H1 (cell line): ENCODE measurements at regions not wholly inside any gene's neighbourhood (a gene's known extent, or its start where the extent isn't known, plus 50 kb on each side); places are given as distances from the start of the nearest gene placed in this dataset.

Experiments used
- HDAC2 ChIP-seq, 2 experiments: fragments of 300-600 bp in 1 of 2; sonication (generic) in 1 of 2; IDR thresholded peaks; 2 replicates each; pipeline ENCODE4 v1.6.1; 2011 to 2012; ENCODE audit warnings: low read depth in 2 of 2, low read length in 2 of 2, mild to moderate bottlenecking in 2 of 2, moderate library complexity in 2 of 2, borderline replicate concordance in 1 of 2, inconsistent platforms in 1 of 2
- RAD21 ChIP-seq, 2 experiments: IDR thresholded peaks in 1 of 2; conservative IDR thresholded peaks in 1 of 2; 2 replicates each; pipeline ENCODE4 v1.6.1; 2011; ENCODE audit warnings: low read depth in 2 of 2, low read length in 2 of 2, improper control_type of control experiment in 1 of 2, inconsistent platforms in 1 of 2, mild to moderate bottlenecking in 1 of 2, moderate library complexity in 1 of 2
- TF ChIP-seq, protein P1 (sequence below), 3 experiments: IDR thresholded peaks; 1 replicate in 2 of 3; 2 replicates in 1 of 3; pipeline versions ENCODE4 v1.5.1 to v1.6.1; 2011; ENCODE audit warnings: low read length in 3 of 3, mild to moderate bottlenecking in 3 of 3, inconsistent platforms in 2 of 3, low read depth in 1 of 3, moderate library complexity in 1 of 3; ENCODE audit not compliant: insufficient read depth in 1 of 3; ENCODE audit errors: control extremely low read depth in 1 of 3

DNA sequence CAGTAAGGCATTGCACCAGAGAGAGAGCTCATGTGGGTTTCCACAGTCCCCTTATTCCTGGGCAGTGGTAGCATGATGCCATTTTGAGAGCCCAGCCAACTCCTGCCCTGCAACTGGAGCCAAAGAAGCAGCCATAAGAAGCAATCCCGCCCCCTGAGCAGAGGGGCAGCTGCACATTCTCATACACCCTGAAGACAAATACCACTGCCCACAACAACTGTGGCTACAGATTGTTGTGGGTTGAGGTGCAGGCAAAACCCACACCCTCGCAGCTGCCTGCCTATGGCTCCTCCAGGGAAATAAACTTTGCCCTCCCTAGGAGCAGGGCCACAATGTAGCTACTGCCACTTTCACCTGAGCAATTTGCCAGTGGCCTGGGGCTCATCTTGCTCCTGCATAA is 219.4 kb upstream of the NRXN1 start:
- TF ChIP-seq RAD21 (IDR thresholded peaks at IDR 0.05 in 1 of 2, conservative IDR thresholded peaks at IDR 0.05 in 1 of 2; ENCODE audit: low read depth in 2 of 2, low read length in 2 of 2) (no peak), HDAC2 (IDR thresholded peaks at IDR 0.05; ENCODE audit: borderline replicate concordance in 1 of 2, low read depth in 2 of 2, low read length in 2 of 2) (no peak)
- TF ChIP-seq, protein P1, sequence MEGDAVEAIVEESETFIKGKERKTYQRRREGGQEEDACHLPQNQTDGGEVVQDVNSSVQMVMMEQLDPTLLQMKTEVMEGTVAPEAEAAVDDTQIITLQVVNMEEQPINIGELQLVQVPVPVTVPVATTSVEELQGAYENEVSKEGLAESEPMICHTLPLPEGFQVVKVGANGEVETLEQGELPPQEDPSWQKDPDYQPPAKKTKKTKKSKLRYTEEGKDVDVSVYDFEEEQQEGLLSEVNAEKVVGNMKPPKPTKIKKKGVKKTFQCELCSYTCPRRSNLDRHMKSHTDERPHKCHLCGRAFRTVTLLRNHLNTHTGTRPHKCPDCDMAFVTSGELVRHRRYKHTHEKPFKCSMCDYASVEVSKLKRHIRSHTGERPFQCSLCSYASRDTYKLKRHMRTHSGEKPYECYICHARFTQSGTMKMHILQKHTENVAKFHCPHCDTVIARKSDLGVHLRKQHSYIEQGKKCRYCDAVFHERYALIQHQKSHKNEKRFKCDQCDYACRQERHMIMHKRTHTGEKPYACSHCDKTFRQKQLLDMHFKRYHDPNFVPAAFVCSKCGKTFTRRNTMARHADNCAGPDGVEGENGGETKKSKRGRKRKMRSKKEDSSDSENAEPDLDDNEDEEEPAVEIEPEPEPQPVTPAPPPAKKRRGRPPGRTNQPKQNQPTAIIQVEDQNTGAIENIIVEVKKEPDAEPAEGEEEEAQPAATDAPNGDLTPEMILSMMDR (IDR thresholded peaks at IDR 0.05; ENCODE audit: control extremely low read depth in 1 of 3, insufficient read depth in 1 of 3, low read depth in 1 of 3, low read length in 3 of 3) = no peak
